PFSK-1 (cell line): ENCODE measurements at regions not wholly inside any gene's neighbourhood (a gene's known extent, or its start where the extent isn't known, plus 50 kb on each side); places are given as distances from the start of the nearest gene placed in this dataset.

Source experiments
- FOXP2 ChIP-seq: optimal IDR thresholded peaks from 2 replicates; pipeline ENCODE3; 2011; ENCODE audit warnings: borderline replicate concordance, control low read depth, inconsistent platforms; ENCODE audit not compliant: insufficient read depth; ENCODE audit errors: extremely low read length, extremely low read depth
- POLR2AphosphoS5 ChIP-seq: IDR thresholded peaks from 2 replicates; pipeline ENCODE4 v1.6.1; 2012; ENCODE audit warnings: low read depth, mild to moderate bottlenecking, control low read depth, low read length, moderate library complexity
- REST ChIP-seq, 2 experiments: IDR thresholded peaks; 2 replicates each; pipeline versions ENCODE4 v1.6.1 to v1.8.0; 2011 to 2012; ENCODE audit warnings: low read depth in 2 of 2, low read length in 2 of 2, control low read depth in 1 of 2, inconsistent platforms in 1 of 2, mild to moderate bottlenecking in 1 of 2, moderate library complexity in 1 of 2; ENCODE audit not compliant: insufficient read depth in 1 of 2
- SIN3A ChIP-seq: IDR thresholded peaks from 2 replicates; pipeline ENCODE4 v1.6.1; 2012; ENCODE audit warnings: mild to moderate bottlenecking, low read length, moderate library complexity, borderline replicate concordance; ENCODE audit not compliant: insufficient read depth
- TAF1 ChIP-seq: IDR thresholded peaks from 2 replicates; pipeline ENCODE4 v1.6.1; 2012; ENCODE audit warnings: low read length, control low read depth, borderline replicate concordance; ENCODE audit not compliant: insufficient read depth

GRCh38 chr1:219781491-219781890, 146.9 kb downstream of the SLC30A10 start:
- TF ChIP-seq SIN3A (no peak), FOXP2 (no peak), REST (IDR thresholded peaks at IDR 0.05; ENCODE audit: insufficient read depth in 1 of 2, low read depth in 2 of 2, low read length in 2 of 2) (no peak), POLR2AphosphoS5 (no peak), TAF1 (no peak)

DNA sequence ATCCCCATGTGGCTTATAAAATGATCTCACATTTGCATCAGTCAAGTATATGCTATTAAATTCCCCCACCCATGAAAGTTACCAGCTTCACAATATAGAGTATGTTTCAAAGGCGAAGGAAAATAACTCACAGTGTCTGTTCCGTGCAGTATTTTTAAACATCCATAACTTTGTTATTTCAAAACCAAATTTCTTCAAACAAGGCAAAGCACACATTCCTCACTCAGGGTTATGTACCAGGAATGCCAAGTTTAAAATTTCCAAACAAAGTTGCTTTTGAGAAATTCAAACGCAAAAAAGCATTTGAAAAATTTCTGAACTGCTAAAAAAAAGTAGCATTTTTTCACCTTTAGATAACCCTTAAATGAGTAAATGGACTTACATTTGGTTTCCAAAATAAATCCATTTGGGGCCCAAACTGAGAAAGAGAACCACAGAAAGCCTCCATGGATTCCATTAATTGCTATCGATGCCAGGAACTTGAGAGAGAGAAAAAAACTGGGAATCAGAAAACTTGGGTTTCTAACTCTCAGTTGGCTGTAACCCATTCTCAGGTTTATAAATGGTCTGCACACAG, 149.5 kb downstream of the SLC30A10 start:
- no peak for TF ChIP-seq FOXP2
- no peak for TF ChIP-seq POLR2AphosphoS5
- TF ChIP-seq REST (IDR thresholded peaks at IDR 0.05; ENCODE audit: insufficient read depth in 1 of 2, low read depth in 2 of 2, low read length in 2 of 2), result no peak
- no peak for TF ChIP-seq SIN3A
- no peak for TF ChIP-seq TAF1

DNA sequence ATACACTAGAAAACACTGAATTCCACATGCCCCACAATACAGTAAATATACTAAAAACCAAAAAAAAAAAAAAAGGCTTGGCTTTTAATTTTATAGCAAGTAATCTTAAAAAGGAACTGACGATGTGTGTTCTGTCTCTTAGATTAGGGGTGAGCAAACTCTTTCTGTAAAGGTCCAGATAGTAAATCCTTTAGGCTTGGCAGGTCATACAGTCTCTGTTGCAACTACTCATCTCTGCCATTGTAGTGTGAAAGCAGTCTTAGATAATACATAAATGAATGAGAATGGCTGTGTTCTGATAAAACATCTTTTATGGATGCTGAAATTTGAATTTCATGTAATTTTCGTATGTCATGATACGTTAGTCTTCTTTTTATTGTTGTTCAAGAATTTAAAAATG, 150.2 kb downstream of the SLC30A10 start:
- TF ChIP-seq SIN3A, result no peak
- TF ChIP-seq FOXP2, result no peak
- TF ChIP-seq POLR2AphosphoS5, result no peak
- TF ChIP-seq TAF1, result no peak
- no peak for TF ChIP-seq REST (IDR thresholded peaks at IDR 0.05; ENCODE audit: insufficient read depth in 1 of 2, low read depth in 2 of 2, low read length in 2 of 2)

DNA sequence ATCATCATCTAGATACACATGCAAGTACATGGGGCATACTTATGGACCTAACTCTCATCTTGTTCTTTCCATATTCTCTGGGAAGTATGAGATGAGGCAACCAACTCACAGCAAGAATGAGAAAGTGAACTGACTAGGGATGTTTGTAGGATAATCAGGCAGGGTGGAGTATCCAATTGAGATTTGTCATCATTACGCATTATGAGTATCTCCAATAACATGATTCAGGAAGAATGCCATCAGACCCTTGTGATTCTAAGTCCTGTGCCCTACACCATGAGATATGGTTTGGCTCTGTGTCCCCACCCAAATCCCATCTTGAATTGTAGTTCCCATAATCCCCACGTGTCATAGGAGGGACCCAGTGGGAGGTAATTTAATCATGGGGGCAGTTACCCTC, 154.0 kb downstream of the SLC30A10 start:
- TF ChIP-seq SIN3A (no peak), REST (IDR thresholded peaks at IDR 0.05; ENCODE audit: insufficient read depth in 1 of 2, low read depth in 2 of 2, low read length in 2 of 2) (no peak), FOXP2 (no peak), POLR2AphosphoS5 (no peak), TAF1 (no peak)

- no peak for TF ChIP-seq REST (IDR thresholded peaks at IDR 0.05; ENCODE audit: insufficient read depth in 1 of 2, low read depth in 2 of 2, low read length in 2 of 2)
- no peak for TF ChIP-seq FOXP2
- TF ChIP-seq TAF1, result no peak
- no peak for TF ChIP-seq SIN3A
- no peak for TF ChIP-seq POLR2AphosphoS5
These were observed 154.6 kb downstream of the SLC30A10 start for GRCh38 chr1:219773775-219774174.
